Uterus (tissue), 3 donors: ENCODE measurements at regions not wholly inside any gene's neighbourhood (a gene's known extent, or its start where the extent isn't known, plus 50 kb on each side); places are given as distances from the start of the nearest gene placed in this dataset.

Source experiments
- DNase-seq, 2 donors: peaks; one replicate each; pipeline ENCODE4 v3.0.0-alpha.2; 2019 to 2020
- H3K27ac ChIP-seq, 2 donors: fragments of 200-600 bp; sonication (generic); 1 replicate in 1 of 2; 2 replicates in 1 of 2; pipeline ENCODE4 v1.5.1; 2016 to 2018
- H3K27me3 ChIP-seq, 2 donors: fragments of 200-600 bp; sonication (generic); one replicate each; pipeline ENCODE4 v1.5.1; 2018 to 2019; ENCODE audit warnings: control low read depth in 1 of 2
- H3K36me3 ChIP-seq, 2 donors: fragments of 200-600 bp; sonication (generic); one replicate each; pipeline ENCODE4 v1.5.1; 2019; ENCODE audit warnings: control low read depth in 1 of 2
- H3K4me1 ChIP-seq, 2 donors: fragments of 200-600 bp; sonication (generic); one replicate each; pipeline ENCODE4 v1.5.1; 2018 to 2019; ENCODE audit warnings: control low read depth in 1 of 2
- H3K4me3 ChIP-seq, 2 donors: fragments of 200-600 bp; sonication (generic); 1 replicate in 1 of 2; 2 replicates in 1 of 2; pipeline ENCODE4 v1.5.1; 2018 to 2019; ENCODE audit warnings: mild to moderate bottlenecking in 1 of 2
- H3K9me3 ChIP-seq, 2 donors: fragments of 200-600 bp; sonication (generic); one replicate each; pipeline ENCODE4 v1.5.1; 2019; ENCODE audit warnings: control low read depth in 1 of 2
- CTCF ChIP-seq, 4 experiments: fragments of 200-600 bp in 2 of 4; fragments of 450-650 bp in 2 of 4; sonication (generic) in 2 of 4; IDR thresholded peaks; one replicate each; pipeline ENCODE4 v1.5.1; 2016 to 2019; ENCODE audit warnings: antibody characterized with exemption in 4 of 4, mild to moderate bottlenecking in 2 of 4, moderate library complexity in 1 of 4
- POLR2A ChIP-seq, 2 donors: fragments of 450-650 bp; IDR thresholded peaks; one replicate each; pipeline ENCODE4 v1.6.1; 2016; ENCODE audit warnings: antibody characterized with exemption in 2 of 2, mild to moderate bottlenecking in 1 of 2, moderate library complexity in 1 of 2
- intact Hi-C: fragments of 100-400 bp; cut with DNase I; formaldehyde crosslinking; loops from one replicate; pipeline ENCODE4 v1.15.1; 2023; ENCODE audit warnings: low total_unique reads
- donor health status: DM: yes; HTN: yes; CAD: no.

GRCh38 chr2:226273440-226273839 lies 526.2 kb downstream of the IRS1 start:
- H3K27me3 ChIP-seq, result no peaks in the 10 kb centered on the region
- H3K4me1 ChIP-seq, result no peaks in the 10 kb centered on the region
- no peaks in the 10 kb centered on the region for H3K36me3 ChIP-seq
- DNase-seq, result no peak
- H3K4me3 ChIP-seq, result no peak overlapping the region
- no peaks in the 10 kb centered on the region for H3K9me3 ChIP-seq
- intact Hi-C loops, result no loop called here
- no peak overlapping the region for H3K27ac ChIP-seq
- TF ChIP-seq POLR2A (IDR thresholded peaks at IDR 0.05), result no peak
- no peak for TF ChIP-seq CTCF (IDR thresholded peaks at IDR 0.05)

- Histone ChIP-seq H3K4me1 (no peaks in the 10 kb centered on the region), H3K4me3 (no peak overlapping the region), H3K27ac (no peak overlapping the region), H3K27me3 (no peaks in the 10 kb centered on the region), H3K9me3 (no peaks in the 10 kb centered on the region), H3K36me3 (no peaks in the 10 kb centered on the region)
- no peak for DNase-seq
- intact Hi-C loops, result no loop called here
- TF ChIP-seq CTCF (IDR thresholded peaks at IDR 0.05) (no peak), POLR2A (IDR thresholded peaks at IDR 0.05) (no peak)
Observed at GRCh38 chr2:226272435-226272834, 527.2 kb downstream of the IRS1 start.

GRCh38 chr2:226270285-226271058 lies 529.1 kb downstream of the IRS1 start:
- Histone ChIP-seq H3K9me3 (no peaks in the 10 kb centered on the region), H3K4me1 (no peaks in the 10 kb centered on the region), H3K4me3 (no peak overlapping the region), H3K27me3 (no peaks in the 10 kb centered on the region), H3K27ac (no peak overlapping the region), H3K36me3 (no peaks in the 10 kb centered on the region)
- DNase-seq, result no peak
- intact Hi-C loops, result no loop called here
- no peak for TF ChIP-seq POLR2A (IDR thresholded peaks at IDR 0.05)
- no peak for TF ChIP-seq CTCF (IDR thresholded peaks at IDR 0.05)

GRCh38 chr2:226267516-226268289 lies 531.9 kb downstream of the IRS1 start:
- H3K4me3 ChIP-seq, result no peak overlapping the region
- no peaks in the 10 kb centered on the region for H3K27me3 ChIP-seq
- DNase-seq, result no peak
- intact Hi-C loops, result no loop called here
- no peaks in the 10 kb centered on the region for H3K9me3 ChIP-seq
- H3K27ac ChIP-seq, result no peak overlapping the region
- H3K4me1 ChIP-seq, result no peaks in the 10 kb centered on the region
- no peaks in the 10 kb centered on the region for H3K36me3 ChIP-seq
- TF ChIP-seq POLR2A (IDR thresholded peaks at IDR 0.05) (no peak), CTCF (IDR thresholded peaks at IDR 0.05) (no peak)

GRCh38 chr2:226256709-226257376 lies 542.8 kb downstream of the IRS1 start:
- intact Hi-C loops, result no loop called here
- H3K27ac ChIP-seq, result peak overlapping the region; percentile 32 to 56

More at GRCh38 chr2:226256709-226257376, 542.8 kb downstream of the IRS1 start:
- Histone ChIP-seq H3K36me3 (no peaks in the 10 kb centered on the region), H3K9me3 (no peaks in the 10 kb centered on the region), H3K4me3 (no peak overlapping the region), H3K27me3 (no peaks in the 10 kb centered on the region), H3K4me1 (no peaks in the 10 kb centered on the region)
- TF ChIP-seq POLR2A (IDR thresholded peaks at IDR 0.05), result no peak
- no peak for TF ChIP-seq CTCF (IDR thresholded peaks at IDR 0.05)
- peak; percentile 27 to 65 for DNase-seq
